NCI-H187 (cell line): ENCODE measurements at regions not wholly inside any gene's neighbourhood (a gene's known extent, or its start where the extent isn't known, plus 50 kb on each side); places are given as distances from the start of the nearest gene placed in this dataset.
"Not testable (repeated sequence)": the region's sequence is repeated elsewhere in the genome, so short reads cannot be mapped to it uniquely, and the experiment has no call there.

Source experiments
- DNase-seq, 2 experiments: peaks; one replicate each; lab custom pipeline; 2025; lab: John Stamatoyannopoulos, UW

GRCh38 chr3:101913168-101913567 lies 63.9 kb downstream of the NFKBIZ start:
- DNase-seq: no peak

DNA sequence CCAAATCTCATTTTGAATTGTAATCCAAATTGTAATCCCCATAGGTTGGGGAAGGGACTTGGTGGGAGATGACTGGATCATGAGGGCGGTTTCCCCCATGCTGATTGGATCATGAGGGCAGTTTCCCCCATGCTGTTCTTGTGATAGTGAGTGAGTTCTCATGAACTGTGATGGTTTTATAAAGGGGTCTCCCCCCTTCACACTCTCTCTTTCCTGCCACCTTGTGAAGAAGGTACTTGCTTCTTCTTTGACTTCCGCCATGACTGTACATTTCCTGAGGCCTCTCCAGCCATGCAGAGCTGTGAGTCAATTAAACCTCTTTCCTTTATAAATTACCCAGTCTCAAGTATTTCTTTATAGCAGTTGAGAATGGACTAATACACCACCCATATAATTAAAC lies 68.4 kb downstream of the NFKBIZ start:
- DNase-seq: not testable (repeated sequence)

DNA sequence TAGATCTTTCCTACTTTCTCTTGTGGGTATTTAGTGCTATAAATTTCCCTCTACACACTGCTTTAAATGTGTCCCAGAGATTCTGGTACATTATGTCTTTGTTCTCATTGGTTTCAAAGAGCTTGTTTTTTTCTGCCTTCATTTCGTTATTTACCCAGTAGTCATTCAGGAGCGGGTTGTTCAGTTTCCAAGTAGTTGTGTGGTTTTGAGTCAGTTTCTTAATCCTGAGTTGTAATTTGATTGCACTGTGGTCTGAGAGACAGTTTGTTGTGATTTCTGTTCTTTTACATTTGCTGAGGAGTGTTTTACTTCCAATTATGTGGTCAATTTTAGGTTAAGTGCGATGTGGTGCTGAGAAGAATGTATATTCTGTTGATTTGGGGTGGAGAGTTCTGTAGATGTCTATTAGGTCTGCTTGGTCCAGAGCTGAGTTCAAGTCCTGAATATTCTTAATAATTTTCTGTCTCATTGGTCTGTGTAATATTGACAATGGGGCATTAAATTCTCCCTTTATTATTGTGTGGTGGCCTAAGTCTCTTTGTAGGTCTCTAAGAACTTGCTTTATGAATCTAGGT lies 72.9 kb downstream of the NFKBIZ start:
- DNase-seq: not testable (repeated sequence)

DNA sequence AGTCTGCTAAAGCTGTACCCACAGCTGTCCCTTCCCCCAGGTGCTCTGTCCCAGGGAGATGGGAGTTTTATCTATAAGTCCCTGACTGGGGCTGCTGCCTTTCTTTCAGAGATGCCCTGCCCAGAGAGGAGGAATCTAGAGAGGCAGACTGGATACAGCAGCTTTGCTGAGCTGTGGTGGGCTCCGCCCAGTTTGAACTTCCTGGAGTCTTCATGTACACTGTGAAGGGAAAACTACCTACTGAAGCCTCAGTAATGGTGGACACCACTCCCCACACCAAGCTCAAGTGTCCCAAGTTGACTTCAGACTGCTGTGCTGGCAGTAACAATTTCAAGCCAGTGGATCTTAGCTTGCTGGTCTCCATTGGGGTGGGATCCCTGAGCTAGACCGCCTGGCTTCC lies 75.3 kb downstream of the NFKBIZ start:
- not testable (repeated sequence) for DNase-seq

DNA sequence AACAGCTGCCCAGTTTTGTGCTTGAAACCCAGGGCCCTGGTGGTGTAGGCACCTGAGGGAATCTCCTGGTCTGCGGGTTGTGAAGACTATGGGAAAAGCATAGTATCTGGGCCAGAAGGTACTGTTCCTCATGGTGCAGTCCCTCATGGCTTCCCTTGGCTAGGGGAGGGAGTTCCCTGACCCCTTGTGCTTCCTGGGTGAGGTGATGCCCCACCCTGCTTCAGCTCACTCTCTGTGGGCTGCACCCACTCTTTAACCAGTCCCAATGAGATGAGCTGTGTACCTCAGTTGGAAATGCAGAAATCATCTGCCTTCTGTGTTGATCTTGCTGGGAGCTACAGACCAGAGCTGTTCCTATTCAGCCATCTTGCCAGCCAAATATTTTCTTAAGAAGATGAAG lies 75.8 kb downstream of the NFKBIZ start:
- DNase-seq: not testable (repeated sequence)

DNA sequence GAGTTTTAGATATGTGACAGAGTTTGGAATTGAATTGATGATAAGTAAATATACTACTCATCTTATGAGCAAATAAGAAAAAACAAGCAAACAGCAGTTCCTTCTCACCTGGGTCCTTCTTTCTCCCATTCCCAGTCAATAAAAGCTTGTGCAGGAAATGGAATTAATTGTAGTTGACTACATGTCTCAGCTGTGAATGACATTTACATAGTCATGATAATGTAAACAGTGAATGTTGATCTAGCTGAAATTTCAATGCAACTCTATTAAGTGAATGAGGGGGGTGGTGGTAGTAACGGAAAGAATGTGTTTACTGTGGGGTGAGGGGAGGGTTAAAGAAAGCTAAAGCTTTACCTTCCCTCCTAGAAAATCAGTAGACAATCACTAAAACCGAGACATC lies 76.2 kb downstream of the NFKBIZ start:
- no peak for DNase-seq

- no peak for DNase-seq
These were observed 77.3 kb downstream of the NFKBIZ start for GRCh38 chr3:101926594-101927105.

GRCh38 chr3:101928890-101929289 lies 79.6 kb downstream of the NFKBIZ start:
- DNase-seq: no peak

- no peak for DNase-seq
These were observed 81.8 kb downstream of the NFKBIZ start for GRCh38 chr3:101931081-101931480.

DNA sequence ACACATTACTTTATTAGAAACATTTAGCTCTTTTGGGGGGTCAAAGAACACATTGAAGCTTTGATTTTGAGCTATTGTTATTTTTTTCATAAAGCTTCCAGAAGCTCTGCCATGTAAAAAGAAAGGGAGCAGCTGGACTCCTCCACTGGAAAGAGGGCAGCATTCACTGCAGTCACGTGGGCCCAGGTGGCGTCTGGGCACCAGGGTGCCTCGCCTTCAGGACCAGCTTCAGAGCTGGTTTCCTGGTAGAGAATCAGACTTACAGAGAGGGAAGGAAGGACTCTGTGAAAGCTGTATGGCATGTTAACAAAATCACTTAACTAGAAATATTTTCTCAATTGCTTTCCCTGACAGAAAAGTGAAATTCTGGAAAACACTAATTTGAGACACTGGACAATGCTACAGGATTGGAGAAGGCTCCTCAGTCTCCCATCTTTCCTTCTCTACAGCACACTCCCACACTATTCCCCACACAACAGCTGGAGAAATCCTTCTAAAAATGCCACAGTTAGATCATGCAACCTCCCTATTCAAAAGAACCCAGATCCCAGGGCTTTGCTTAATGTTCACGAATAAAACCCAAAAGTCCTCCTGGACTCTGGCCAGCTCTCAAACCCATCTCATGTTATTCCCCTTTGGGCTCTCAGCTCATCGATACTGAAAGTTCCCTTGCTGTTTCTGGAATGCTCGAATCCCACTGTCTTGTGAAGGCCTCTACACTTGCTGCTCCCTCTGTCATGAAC lies 83.2 kb downstream of the NFKBIZ start:
- DNase-seq: no peak

DNA sequence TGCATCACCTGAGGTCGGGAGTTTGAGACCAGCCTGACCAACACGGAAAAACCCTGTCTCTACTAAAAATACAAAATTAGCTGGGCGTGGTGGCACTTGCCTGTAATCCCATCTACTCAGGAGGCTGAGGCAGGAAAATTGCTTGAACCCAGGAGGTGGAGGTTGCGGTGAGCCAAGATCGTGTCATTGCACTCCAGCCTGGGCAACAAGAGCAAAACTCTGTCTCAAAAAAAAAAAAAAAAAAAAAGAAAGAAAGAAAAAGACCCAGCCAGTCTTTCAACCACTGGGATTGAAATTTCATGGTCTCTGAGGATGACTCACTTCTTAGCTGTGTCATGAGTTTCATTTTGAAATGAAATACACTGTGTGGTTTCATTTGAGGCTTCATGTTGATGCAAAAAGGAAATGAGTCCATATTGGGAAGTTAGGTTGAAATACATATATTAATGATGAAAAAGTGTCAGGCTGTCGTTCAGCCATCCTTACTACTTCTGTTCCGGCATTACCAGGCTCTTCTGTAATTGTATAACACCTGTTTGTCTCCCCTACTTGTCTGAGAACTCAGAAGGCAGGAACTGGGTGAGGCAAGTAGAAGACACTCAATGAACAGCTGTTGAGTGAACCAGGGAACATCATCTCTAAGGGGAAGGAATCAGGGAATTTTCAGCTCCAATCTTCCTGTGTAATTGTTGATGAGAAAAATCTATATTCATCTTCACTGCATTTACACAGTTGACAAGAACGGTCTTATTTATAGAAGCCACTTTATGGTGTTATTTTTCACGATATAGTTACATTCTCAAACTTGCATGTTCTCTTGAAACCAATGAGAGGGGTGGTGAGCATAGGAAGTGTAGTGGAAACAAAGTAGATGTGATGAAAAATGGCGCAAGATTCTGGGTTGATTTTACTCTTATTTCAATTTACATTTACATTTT lies 87.4 kb downstream of the NFKBIZ start:
- no peak for DNase-seq

GRCh38 chr3:101938262-101938847 lies 89.0 kb downstream of the NFKBIZ start:
- no peak for DNase-seq

- no peak for DNase-seq
These were observed 90.2 kb downstream of the NFKBIZ start for GRCh38 chr3:101939361-101940049.

- no peak for DNase-seq
These were observed 91.4 kb downstream of the NFKBIZ start for GRCh38 chr3:101940521-101941317.

DNA sequence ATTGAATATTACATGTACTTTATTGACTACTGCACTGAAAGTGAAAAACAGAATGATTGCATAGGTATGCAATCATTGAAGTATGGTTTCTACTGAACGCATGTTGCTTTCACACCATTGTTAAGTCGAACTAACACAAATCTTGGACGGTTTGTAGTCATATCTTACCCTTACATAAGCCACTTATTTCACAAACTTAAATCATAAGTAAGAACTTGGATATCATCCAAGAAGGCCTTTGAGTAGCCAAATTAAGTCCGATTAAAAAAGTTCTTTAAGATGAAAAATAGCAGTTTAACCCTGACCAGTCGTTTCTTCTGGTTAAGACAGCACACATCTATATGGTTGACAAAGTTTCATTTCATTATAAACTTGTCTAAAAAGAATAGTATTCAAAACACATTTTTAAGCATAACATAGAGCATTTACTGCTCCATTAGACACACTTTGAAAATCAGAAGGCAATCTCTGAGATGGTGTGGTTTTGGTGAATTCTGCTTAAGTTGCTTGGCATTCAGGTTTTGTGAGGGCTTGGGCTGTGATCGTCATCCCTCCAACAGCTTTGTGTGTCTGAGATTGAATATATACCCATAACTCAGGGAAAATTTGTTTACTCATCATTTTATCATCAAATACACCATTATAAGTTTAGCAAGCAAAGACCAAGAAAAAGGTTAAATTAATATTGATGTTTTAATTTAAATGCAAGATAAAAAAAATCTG lies 92.2 kb downstream of the NFKBIZ start:
- DNase-seq: no peak

GRCh38 chr3:101942356-101942755 lies 93.0 kb downstream of the NFKBIZ start:
- DNase-seq: no peak

GRCh38 chr3:101943029-101943428 lies 93.7 kb downstream of the NFKBIZ start:
- DNase-seq: no peak

DNA sequence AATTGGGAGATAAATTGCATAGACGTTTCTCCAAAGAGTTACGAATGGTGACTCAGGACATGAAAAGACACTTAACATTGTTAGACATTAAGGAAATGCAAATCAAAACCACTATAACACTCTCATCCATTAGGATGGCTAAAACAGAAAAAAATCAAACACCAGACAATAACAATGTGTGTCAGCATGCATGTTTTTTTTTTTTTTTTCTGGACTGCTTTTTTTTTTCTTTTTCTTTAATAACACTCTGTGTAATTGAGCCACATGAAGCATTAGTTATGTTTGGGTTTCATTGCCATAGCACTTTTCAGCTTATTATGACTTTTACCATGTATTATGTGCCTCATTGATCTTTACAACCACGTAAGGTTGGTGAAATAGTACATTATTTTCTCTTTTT lies 95.0 kb downstream of the NFKBIZ start:
- no peak for DNase-seq

DNA sequence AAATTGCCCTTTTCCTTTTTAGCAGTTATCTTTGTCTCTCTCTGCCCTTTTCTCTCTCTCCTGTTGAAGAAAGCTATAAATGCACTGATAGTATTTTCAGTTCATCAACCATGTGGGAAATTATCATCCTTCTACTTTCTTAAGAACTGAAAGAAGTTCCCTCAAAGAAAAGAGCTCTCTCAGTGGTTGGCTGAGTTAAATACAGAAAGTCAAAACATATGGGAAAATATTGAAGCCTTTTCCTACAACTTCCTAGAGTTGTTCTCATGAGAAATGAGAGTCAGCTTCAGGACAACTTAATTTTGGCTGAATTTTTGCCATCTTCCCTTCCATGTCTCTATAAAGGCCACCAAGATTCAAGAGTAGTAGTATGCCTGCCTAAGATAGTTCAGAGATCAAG lies 96.7 kb downstream of the NFKBIZ start:
- no peak for DNase-seq

GRCh38 chr3:101946906-101947305 lies 97.6 kb downstream of the NFKBIZ start:
- DNase-seq: no peak
